ENCODE measurements at regions not wholly inside any gene's neighbourhood (a gene's known extent, or its start where the extent isn't known, plus 50 kb on each side); places are given as distances from the start of the nearest gene placed in this dataset.

DNA sequence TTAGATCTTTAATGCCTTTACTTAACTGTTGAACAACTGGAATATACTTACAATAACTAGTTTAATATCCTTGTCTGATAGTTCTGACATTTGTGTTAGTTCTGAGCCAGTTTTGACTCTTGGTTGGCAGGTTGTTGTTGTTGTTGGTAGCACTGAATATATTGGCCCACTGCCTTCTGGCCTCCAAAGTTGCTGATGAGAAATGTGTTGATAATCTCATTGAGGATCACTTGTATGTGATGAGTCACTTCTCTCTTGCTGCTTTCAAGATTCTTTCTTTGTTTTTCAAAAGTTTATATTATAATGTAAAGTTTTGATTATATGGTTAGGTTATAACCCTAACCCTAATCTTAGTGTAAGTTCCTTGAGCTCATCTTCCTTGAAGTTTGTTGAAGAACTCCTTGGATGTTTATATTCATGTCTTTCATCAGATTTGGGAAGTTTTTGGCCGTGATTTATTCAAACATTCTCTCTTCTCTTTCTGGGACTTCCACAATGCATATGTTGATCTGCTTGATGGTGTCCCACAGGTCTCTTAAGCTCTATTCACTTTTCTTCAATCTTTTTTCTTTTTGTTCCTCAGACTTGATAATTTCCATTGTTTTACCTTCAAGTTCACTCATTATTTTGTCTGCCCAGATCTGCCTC lies 149.7 kb downstream of the FGF18 start:
- TF ChIP-seq, protein P1, sequence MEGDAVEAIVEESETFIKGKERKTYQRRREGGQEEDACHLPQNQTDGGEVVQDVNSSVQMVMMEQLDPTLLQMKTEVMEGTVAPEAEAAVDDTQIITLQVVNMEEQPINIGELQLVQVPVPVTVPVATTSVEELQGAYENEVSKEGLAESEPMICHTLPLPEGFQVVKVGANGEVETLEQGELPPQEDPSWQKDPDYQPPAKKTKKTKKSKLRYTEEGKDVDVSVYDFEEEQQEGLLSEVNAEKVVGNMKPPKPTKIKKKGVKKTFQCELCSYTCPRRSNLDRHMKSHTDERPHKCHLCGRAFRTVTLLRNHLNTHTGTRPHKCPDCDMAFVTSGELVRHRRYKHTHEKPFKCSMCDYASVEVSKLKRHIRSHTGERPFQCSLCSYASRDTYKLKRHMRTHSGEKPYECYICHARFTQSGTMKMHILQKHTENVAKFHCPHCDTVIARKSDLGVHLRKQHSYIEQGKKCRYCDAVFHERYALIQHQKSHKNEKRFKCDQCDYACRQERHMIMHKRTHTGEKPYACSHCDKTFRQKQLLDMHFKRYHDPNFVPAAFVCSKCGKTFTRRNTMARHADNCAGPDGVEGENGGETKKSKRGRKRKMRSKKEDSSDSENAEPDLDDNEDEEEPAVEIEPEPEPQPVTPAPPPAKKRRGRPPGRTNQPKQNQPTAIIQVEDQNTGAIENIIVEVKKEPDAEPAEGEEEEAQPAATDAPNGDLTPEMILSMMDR (IDR thresholded peaks at IDR 0.05; ENCODE audit: insufficient read depth, low read length) = no peak
- TF ChIP-seq POLR2AphosphoS5 (IDR thresholded peaks at IDR 0.05; ENCODE audit: low read depth) (no peak), GABPA (IDR thresholded peaks at IDR 0.05; ENCODE audit: low read depth) (no peak)
- TF ChIP-seq, protein P2, sequence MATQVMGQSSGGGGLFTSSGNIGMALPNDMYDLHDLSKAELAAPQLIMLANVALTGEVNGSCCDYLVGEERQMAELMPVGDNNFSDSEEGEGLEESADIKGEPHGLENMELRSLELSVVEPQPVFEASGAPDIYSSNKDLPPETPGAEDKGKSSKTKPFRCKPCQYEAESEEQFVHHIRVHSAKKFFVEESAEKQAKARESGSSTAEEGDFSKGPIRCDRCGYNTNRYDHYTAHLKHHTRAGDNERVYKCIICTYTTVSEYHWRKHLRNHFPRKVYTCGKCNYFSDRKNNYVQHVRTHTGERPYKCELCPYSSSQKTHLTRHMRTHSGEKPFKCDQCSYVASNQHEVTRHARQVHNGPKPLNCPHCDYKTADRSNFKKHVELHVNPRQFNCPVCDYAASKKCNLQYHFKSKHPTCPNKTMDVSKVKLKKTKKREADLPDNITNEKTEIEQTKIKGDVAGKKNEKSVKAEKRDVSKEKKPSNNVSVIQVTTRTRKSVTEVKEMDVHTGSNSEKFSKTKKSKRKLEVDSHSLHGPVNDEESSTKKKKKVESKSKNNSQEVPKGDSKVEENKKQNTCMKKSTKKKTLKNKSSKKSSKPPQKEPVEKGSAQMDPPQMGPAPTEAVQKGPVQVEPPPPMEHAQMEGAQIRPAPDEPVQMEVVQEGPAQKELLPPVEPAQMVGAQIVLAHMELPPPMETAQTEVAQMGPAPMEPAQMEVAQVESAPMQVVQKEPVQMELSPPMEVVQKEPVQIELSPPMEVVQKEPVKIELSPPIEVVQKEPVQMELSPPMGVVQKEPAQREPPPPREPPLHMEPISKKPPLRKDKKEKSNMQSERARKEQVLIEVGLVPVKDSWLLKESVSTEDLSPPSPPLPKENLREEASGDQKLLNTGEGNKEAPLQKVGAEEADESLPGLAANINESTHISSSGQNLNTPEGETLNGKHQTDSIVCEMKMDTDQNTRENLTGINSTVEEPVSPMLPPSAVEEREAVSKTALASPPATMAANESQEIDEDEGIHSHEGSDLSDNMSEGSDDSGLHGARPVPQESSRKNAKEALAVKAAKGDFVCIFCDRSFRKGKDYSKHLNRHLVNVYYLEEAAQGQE (IDR thresholded peaks at IDR 0.05; ENCODE audit: insufficient replicate concordance, low read depth) = no peak

Measured in HL-60 (cell line).